HCT116 (cell line): ENCODE measurements at regions not wholly inside any gene's neighbourhood (a gene's known extent, or its start where the extent isn't known, plus 50 kb on each side); places are given as distances from the start of the nearest gene placed in this dataset.
A peak's percentile ranks its signal among the peaks of the same experiment; 100 is the strongest.

ENCODE experiments used
- ATAC-seq: fragments of 200-7000 bp; cut with Tn5 transposase; 2 replicates; pipeline ENCODE4 v1.9.1; 2020; ENCODE audit warnings: mild to moderate bottlenecking, moderate library complexity
- BruUV-seq: library from RNA; stranded (reverse); fragments of 400-500 nt; replicated peaks from 2 replicates; lab custom pipeline; 2021; lab: Mats Ljungman, UMichigan
- CTCF ChIA-PET: fragments of 300-600 bp; sonication (Branson Sonifier 250); formaldehyde crosslinking; loops from one replicate; lab custom pipeline; 2021; ENCODE audit warnings: antibody characterized with exemption; lab: Charles Lee
- POLR2A ChIA-PET: fragments of 300-600, 350-600 bp; sonication (Branson Sonifier 250); formaldehyde crosslinking; loops from one replicate; lab custom pipeline; 2021; ENCODE audit warnings: antibody characterized with exemption; lab: Charles Lee
- RAD21 ChIA-PET, 2 experiments: fragments of 300-600 bp; sonication (Branson Sonifier 250); formaldehyde crosslinking; loops; one replicate each; lab custom pipeline; 2023; ENCODE audit warnings: low total read pairs in 2 of 2; ENCODE audit not compliant: uncharacterized antibody in 2 of 2, unreplicated experiment in 2 of 2, low non-redundant PET in 1 of 2; lab: Charles Lee
- DNase-seq: peaks from one replicate; pipeline ENCODE4 v3.0.0-alpha.2; 2010; ENCODE audit warnings: low read depth, low spot score
- H2AFZ ChIP-seq: fragments of 200-600 bp; shearing (Covaris generic), sonication (generic); 2 replicates; pipeline ENCODE4 v1.6.1; 2017; ENCODE audit warnings: low read depth, mixed run types, mixed read lengths, antibody characterized with exemption, low read length; ENCODE audit not compliant: poor library complexity, severe bottlenecking
- H3K27ac ChIP-seq: 2 replicates; pipeline ENCODE4 v1.5.1; 2012; ENCODE audit warnings: low read depth, low read length
- H3K27me3 ChIP-seq: fragments of 200-600 bp; sonication (generic); 2 replicates; pipeline ENCODE4 v1.6.1; 2016; ENCODE audit warnings: mixed run types, low read length, mixed read lengths; ENCODE audit not compliant: insufficient read depth
- H3K36me3 ChIP-seq, 2 experiments: fragments of 200-500 bp in 1 of 2; fragments of 200-600 bp in 1 of 2; sonication (Bioruptor generic) in 1 of 2; sonication (generic) in 1 of 2; 2 replicates each; pipeline versions ENCODE4 v1.5.1 to v1.6.1; 2014 to 2016; ENCODE audit warnings: low read length in 2 of 2, inconsistent platforms in 1 of 2, mixed read lengths in 1 of 2, mixed run types in 1 of 2; ENCODE audit not compliant: insufficient read depth in 2 of 2, control insufficient read depth in 1 of 2
- H3K4me1 ChIP-seq, 2 experiments: fragments of 200-600 bp in 1 of 2; sonication (generic) in 1 of 2; 2 replicates each; pipeline versions ENCODE4 v1.5.1 to v1.6.1; 2012 to 2017; ENCODE audit warnings: low read length in 2 of 2, inconsistent platforms in 1 of 2, mild to moderate bottlenecking in 1 of 2, mixed read lengths in 1 of 2, mixed run types in 1 of 2, moderate library complexity in 1 of 2; ENCODE audit not compliant: insufficient read depth in 2 of 2, control insufficient read depth in 1 of 2
- H3K4me2 ChIP-seq: fragments of 200-600 bp; sonication (generic); 2 replicates; pipeline ENCODE4 v1.6.1; 2017; ENCODE audit warnings: mixed run types, low read length, mixed read lengths
- H3K4me3 ChIP-seq, 2 experiments: fragments of 200-600 bp in 1 of 2; sonication (generic) in 1 of 2; replicated peaks in 1 of 2; 2 replicates each; pipeline ENCODE4 v1.5.1; 2011 to 2016; ENCODE audit warnings: low read length in 2 of 2, control low read depth in 1 of 2, low read depth in 1 of 2, mild to moderate bottlenecking in 1 of 2, mixed read lengths in 1 of 2, mixed run types in 1 of 2
- H3K79me2 ChIP-seq: fragments of 200-600 bp; sonication (generic); 2 replicates; pipeline ENCODE4 v1.6.1; 2017; ENCODE audit warnings: mild to moderate bottlenecking, mixed run types, low read length, moderate library complexity, mixed read lengths; ENCODE audit not compliant: insufficient read depth
- H3K9ac ChIP-seq: fragments of 200-600 bp; sonication (generic); 2 replicates; pipeline ENCODE4 v1.6.1; 2016; ENCODE audit warnings: low read length, mixed read lengths
- H3K9me2 ChIP-seq: fragments of 200-600 bp; sonication (generic), shearing (Covaris generic); 2 replicates; pipeline ENCODE4 v1.6.1; 2017; ENCODE audit warnings: mixed run types, mild to moderate bottlenecking, moderate library complexity; ENCODE audit not compliant: insufficient read depth
- H3K9me3 ChIP-seq, 2 experiments: fragments of 200-500 bp in 1 of 2; fragments of 200-600 bp in 1 of 2; sonication (Bioruptor generic) in 1 of 2; sonication (generic) in 1 of 2; 2 replicates each; pipeline ENCODE4 v1.6.1; 2014 to 2017; ENCODE audit warnings: low read length in 2 of 2, mixed read lengths in 2 of 2, inconsistent platforms in 1 of 2, low read depth in 1 of 2, mild to moderate bottlenecking in 1 of 2, mixed run types in 1 of 2, moderate library complexity in 1 of 2; ENCODE audit not compliant: control insufficient read depth in 1 of 2, insufficient read depth in 1 of 2
- H4K20me1 ChIP-seq: fragments of 200-600 bp; sonication (generic), shearing (Covaris generic); 2 replicates; pipeline ENCODE4 v1.6.1; 2017; ENCODE audit warnings: mixed run types, mild to moderate bottlenecking, moderate library complexity; ENCODE audit not compliant: insufficient read depth
- ATF3 ChIP-seq: IDR thresholded peaks from 2 replicates; pipeline ENCODE4 v1.6.1; 2012
- EZH2 ChIP-seq: fragments of 200-600 bp; sonication (generic); IDR thresholded peaks from 2 replicates; pipeline ENCODE4 v1.6.1; 2017; ENCODE audit warnings: antibody characterized with exemption, mixed run types
- FOSL1 ChIP-seq: IDR thresholded peaks from 2 replicates; pipeline ENCODE4 v1.6.1; 2012; ENCODE audit warnings: low read depth
- JUND ChIP-seq: IDR thresholded peaks from 2 replicates; pipeline ENCODE4 v1.6.1; 2012
- MAX ChIP-seq: IDR thresholded peaks from 2 replicates; pipeline ENCODE4 v1.6.1; 2012
- POLR2AphosphoS5 ChIP-seq: IDR thresholded peaks from 2 replicates; pipeline ENCODE4 v1.6.1; 2011; ENCODE audit warnings: mild to moderate bottlenecking, low read depth, low read length, moderate library complexity
- RAD21 ChIP-seq: IDR thresholded peaks from 2 replicates; pipeline ENCODE4 v1.6.1; 2012; ENCODE audit warnings: low read depth, mild to moderate bottlenecking
- SIN3A ChIP-seq: IDR thresholded peaks from 2 replicates; pipeline ENCODE4 v1.6.1; 2012; ENCODE audit warnings: low read depth
- SP1 ChIP-seq: IDR thresholded peaks from 2 replicates; pipeline ENCODE4 v1.6.1; 2012; ENCODE audit warnings: low read depth
- SRF ChIP-seq: IDR thresholded peaks from 2 replicates; pipeline ENCODE4 v1.6.1; 2012; ENCODE audit warnings: low read depth
- YY1 ChIP-seq: IDR thresholded peaks from 2 replicates; pipeline ENCODE4 v1.6.1; 2011; ENCODE audit warnings: low read length, low read depth, moderate library complexity, mild to moderate bottlenecking; ENCODE audit not compliant: insufficient replicate concordance; ENCODE audit errors: extremely low read depth
- ZNF274 ChIP-seq: fragments of 200-500 bp; sonication (Bioruptor generic); IDR thresholded peaks from 2 replicates; pipeline ENCODE4 v1.6.1; 2014; ENCODE audit warnings: mild to moderate bottlenecking, low read depth, low read length, inconsistent platforms
- intact Hi-C: fragments of 100-400 bp; cut with micrococcal nuclease; formaldehyde crosslinking; loops from 2 replicates; pipeline ENCODE4 v1.10.0; 2022

DNA sequence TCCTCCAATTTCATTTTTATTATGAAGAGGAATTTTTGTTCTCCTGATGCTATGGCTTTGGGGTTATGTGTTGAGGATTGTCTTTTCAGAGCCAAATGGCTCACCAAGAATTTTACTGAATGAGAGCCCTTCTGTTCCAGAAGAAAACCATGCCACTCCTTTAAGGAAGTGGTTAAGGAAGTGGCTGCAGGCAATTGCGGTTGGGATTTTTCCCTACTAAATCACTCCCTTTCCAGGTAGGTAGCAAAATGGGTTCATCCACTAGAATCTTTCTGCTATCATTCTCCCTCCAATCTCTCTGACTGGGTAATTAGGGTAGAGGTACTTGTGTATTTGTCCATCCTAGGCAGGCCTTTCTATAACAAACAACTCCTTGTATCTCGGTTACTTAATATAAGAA, 163.1 kb downstream of the TTC8 start:
- Histone ChIP-seq H3K27me3 (no peaks in the 10 kb centered on the region), H3K4me3 (no peak overlapping the region), H3K27ac (no peak overlapping the region), H3K9me2 (no peaks in the 10 kb centered on the region), H4K20me1 (no peaks in the 10 kb centered on the region), H3K36me3 (no peaks in the 10 kb centered on the region), H3K9me3 (no peaks in the 10 kb centered on the region), H3K4me2 (peak overlapping the region; percentile 32), H3K9ac (no peak overlapping the region), H3K79me2 (no peaks in the 10 kb centered on the region), H3K4me1 (peaks cover 28 to 44% of the 10 kb centered on the region in 2 experiments), H2AFZ (no peak overlapping the region)
- DNase-seq: peak; percentile 35
- intact Hi-C loops: no loop called here
- BruUV-seq: no TSS peak
- RAD21 ChIA-PET: no interaction called here
- TF ChIP-seq ATF3 (no peak), FOSL1 (0 out of 2 replicates have a peak, but pooled peaks have one; percentile 14), SP1 (peak; percentile 22; the same call in 1 of the 2 replicates), SIN3A (no peak), SRF (no peak), MAX (peak; percentile 26; the same call in 1 of the 2 replicates)
- no peak; the same call in 1 of the 2 replicates for ATAC-seq
- CTCF ChIA-PET: no interaction called here
- POLR2A ChIA-PET: no interaction called here

GRCh38 chr14:88989911-88990310, 165.5 kb downstream of the TTC8 start:
- Histone ChIP-seq H3K4me1 (peaks cover 21 to 32% of the 10 kb centered on the region in 2 experiments), H3K36me3 (no peaks in the 10 kb centered on the region), H3K9me3 (no peaks in the 10 kb centered on the region), H3K9me2 (no peaks in the 10 kb centered on the region), H4K20me1 (no peaks in the 10 kb centered on the region), H3K27me3 (no peaks in the 10 kb centered on the region), H3K79me2 (no peaks in the 10 kb centered on the region), H3K9ac (no peak overlapping the region), H3K4me2 (no peak overlapping the region), H3K4me3 (no peak overlapping the region), H3K27ac (no peak overlapping the region), H2AFZ (no peak overlapping the region)
- no peak for TF ChIP-seq ZNF274
- TF ChIP-seq JUND: no peak
- TF ChIP-seq POLR2AphosphoS5: no peak
- TF ChIP-seq SP1: no peak
- no peak for TF ChIP-seq SRF
- TF ChIP-seq YY1: no peak
- no peak for TF ChIP-seq RAD21
- no peak for TF ChIP-seq EZH2
- no TSS peak for BruUV-seq
- ATAC-seq (no peak), DNase-seq (no peak)
- intact Hi-C loops: no loop called here
- RAD21 ChIA-PET: no interaction called here
- POLR2A ChIA-PET: interaction anchor here (0.7 kb wide), 1 partner anchor 125 kb away, joined by 5 read pairs; no protein-coding TSS in a partner anchor
- CTCF ChIA-PET: no interaction called here
